ENCODE measurements at regions not wholly inside any gene's neighbourhood (a gene's known extent, or its start where the extent isn't known, plus 50 kb on each side); places are given as distances from the start of the nearest gene placed in this dataset.

DNA sequence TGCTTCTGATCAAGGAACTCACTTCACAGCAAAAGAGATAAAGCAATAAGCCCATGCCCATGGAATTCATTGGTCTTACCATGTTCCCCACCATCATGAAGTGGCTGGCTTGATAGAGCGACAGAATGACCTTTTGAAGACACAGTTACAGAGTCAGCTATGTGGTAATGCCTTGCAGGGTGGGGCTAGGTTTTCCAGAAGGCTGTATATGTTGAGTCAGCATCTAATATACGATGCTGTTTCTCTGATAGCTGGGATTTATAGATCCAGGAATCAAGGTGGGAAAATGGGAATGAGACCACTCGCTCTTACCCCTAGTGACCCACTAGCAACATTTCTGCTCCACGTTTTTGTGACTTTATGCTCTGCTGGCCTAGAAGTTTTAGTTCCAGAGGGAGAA is 220.7 kb upstream of the RSPO3 start:
- TF ChIP-seq, protein P1, sequence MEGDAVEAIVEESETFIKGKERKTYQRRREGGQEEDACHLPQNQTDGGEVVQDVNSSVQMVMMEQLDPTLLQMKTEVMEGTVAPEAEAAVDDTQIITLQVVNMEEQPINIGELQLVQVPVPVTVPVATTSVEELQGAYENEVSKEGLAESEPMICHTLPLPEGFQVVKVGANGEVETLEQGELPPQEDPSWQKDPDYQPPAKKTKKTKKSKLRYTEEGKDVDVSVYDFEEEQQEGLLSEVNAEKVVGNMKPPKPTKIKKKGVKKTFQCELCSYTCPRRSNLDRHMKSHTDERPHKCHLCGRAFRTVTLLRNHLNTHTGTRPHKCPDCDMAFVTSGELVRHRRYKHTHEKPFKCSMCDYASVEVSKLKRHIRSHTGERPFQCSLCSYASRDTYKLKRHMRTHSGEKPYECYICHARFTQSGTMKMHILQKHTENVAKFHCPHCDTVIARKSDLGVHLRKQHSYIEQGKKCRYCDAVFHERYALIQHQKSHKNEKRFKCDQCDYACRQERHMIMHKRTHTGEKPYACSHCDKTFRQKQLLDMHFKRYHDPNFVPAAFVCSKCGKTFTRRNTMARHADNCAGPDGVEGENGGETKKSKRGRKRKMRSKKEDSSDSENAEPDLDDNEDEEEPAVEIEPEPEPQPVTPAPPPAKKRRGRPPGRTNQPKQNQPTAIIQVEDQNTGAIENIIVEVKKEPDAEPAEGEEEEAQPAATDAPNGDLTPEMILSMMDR (conservative IDR thresholded peaks at IDR 0.05; ENCODE audit: low read depth, low read length), result no peak
- TF ChIP-seq RAD21 (IDR thresholded peaks at IDR 0.05; ENCODE audit: low read length), result no peak
- TF ChIP-seq NFE2L2 (IDR thresholded peaks at IDR 0.05; ENCODE audit: low read depth, low read length), result no peak
- no peak for TF ChIP-seq CEBPB (IDR thresholded peaks at IDR 0.05; ENCODE audit: low read depth, low read length)
- no peak for TF ChIP-seq POLR2A (IDR thresholded peaks at IDR 0.05; ENCODE audit: low read depth, low read length)
- no peak for TF ChIP-seq RFX5 (IDR thresholded peaks at IDR 0.05; ENCODE audit: low read depth, low read length)
- no peak for TF ChIP-seq BHLHE40 (IDR thresholded peaks at IDR 0.05; ENCODE audit: low read depth, low read length)
- TF ChIP-seq MXI1 (IDR thresholded peaks at IDR 0.05; ENCODE audit: borderline replicate concordance, low read depth, low read length), result no peak
- TF ChIP-seq SMC3 (IDR thresholded peaks at IDR 0.05; ENCODE audit: low read depth, low read length), result no peak
- TF ChIP-seq RCOR1 (IDR thresholded peaks at IDR 0.05; ENCODE audit: insufficient replicate concordance, low read length), result no peak
- no peak for TF ChIP-seq MAZ (IDR thresholded peaks at IDR 0.05; ENCODE audit: borderline replicate concordance, low read depth, low read length)
- TF ChIP-seq, protein P2, sequence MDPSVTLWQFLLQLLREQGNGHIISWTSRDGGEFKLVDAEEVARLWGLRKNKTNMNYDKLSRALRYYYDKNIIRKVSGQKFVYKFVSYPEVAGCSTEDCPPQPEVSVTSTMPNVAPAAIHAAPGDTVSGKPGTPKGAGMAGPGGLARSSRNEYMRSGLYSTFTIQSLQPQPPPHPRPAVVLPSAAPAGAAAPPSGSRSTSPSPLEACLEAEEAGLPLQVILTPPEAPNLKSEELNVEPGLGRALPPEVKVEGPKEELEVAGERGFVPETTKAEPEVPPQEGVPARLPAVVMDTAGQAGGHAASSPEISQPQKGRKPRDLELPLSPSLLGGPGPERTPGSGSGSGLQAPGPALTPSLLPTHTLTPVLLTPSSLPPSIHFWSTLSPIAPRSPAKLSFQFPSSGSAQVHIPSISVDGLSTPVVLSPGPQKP (IDR thresholded peaks at IDR 0.05; ENCODE audit: borderline replicate concordance, low read depth, low read length), result no peak
